ENCODE measurements at regions not wholly inside any gene's neighbourhood (a gene's known extent, or its start where the extent isn't known, plus 50 kb on each side); places are given as distances from the start of the nearest gene placed in this dataset.

DNA sequence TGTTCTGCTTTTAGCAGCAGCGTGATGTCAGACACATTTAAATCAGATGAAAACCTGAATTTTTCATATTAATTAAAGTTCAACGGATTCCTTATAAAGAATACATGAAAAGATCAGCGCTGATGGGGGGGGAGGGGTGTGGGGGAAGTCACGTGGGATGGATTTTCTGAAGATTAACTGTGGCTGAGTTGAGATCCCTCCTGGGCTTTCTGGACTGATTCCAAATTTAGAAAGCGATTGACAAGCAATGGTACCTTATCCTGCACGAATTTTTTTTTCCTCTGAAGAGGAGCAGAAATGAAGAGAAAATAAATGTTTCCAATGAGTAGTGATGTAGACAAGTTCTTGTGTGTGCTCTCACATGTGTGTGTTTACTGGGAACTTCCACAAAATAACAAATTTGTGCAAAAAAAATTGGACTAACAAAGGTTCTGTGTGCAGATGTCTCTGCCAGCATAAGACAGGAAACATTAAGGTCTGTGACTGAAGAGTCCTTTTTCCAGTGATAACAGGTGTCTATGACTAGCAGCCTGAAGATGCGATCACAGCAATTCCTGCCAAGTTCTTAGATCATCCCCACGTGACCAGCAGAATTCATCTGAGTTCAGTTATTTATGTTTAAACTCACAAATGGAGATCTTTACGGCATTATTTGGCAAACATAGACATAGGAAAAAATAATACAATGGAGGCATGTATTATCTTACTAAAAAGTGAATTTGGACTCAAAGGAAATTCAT lies 585.2 kb upstream of the CELF2 start:
- intact Hi-C loops (cut with DNase I) = no loop called here
- ATAC-seq (no peak), DNase-seq (ENCODE audit: missing footprints) (no peak)

DNA sequence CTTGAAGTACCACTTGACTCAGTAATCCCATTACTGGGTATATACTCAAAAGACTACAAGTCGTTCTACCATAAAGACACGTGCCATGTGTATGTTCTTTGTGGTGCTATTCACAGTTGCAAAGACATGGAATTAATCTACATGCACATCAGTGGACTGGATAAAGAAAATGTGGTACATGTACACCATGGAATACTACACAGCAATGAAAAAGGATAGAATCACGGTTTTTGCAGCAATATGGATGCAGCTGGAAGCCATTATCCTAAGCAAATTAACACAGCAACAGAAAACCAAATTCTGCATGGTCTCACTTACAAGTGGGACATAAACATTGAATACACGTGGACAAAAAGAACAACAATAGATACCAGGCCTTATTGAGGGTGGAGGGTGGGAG lies 583.4 kb upstream of the CELF2 start:
- intact Hi-C loops (cut with DNase I) = no loop called here
- ATAC-seq (no peak), DNase-seq (ENCODE audit: missing footprints) (no peak)

DNA sequence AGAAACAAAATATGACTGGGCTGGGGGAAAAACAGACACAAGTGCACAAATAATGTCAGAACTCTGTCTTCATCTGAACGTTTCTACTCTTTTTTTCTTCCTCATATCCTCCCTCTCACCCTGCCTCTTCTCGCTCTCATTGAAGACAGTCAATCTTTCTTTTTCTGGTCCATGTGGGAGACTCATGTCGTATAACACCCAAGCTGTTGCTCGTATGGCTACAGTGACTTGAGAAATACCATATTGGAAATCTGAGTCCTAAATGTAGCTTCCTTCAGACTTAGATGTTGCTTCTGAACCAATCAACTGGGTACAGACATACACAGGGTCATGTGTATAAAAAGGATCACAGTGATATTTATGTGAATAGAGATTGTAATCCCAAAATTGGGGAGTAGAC lies 579.8 kb upstream of the CELF2 start:
- no peak for ATAC-seq
- intact Hi-C loops (cut with DNase I) = no loop called here
- DNase-seq (ENCODE audit: missing footprints) = no peak

DNA sequence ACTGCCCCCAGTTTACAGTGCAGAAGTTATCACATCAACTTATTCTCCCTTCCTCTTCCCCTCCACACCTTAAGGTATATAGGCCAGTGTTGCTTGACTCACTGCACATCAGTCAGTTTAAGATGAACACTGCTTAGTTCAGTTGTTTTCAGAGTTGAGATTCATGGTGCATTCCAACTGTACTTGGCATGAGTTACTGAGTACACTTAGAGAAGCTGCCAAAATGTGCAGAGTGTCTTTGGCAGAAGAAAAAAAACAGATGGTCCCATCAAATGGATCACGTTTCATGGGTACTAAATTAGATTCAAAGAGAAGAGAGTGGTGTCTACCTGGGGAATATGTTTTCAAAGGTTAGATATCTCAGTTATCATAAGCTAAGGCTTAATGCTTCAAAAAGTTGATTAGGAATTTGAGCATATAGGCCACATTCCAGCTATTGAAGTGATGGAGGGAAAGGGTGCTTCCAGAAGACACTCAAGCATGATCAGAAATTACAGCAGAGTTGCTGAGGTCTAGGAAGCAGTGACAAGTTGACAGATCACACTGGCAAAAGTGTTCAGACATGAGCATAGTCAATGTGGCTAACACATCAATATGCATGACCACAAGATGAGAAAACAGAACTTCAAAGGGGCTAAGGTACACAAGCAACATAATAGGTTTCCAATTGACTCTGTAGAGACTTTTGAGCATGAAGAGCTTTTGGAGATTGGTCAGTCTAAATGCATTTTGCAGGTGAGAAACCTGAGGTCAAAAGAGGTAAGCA lies 579.2 kb upstream of the CELF2 start:
- no peak for DNase-seq (ENCODE audit: missing footprints)
- intact Hi-C loops (cut with DNase I) = no loop called here
- ATAC-seq = peak; percentile 56

DNA sequence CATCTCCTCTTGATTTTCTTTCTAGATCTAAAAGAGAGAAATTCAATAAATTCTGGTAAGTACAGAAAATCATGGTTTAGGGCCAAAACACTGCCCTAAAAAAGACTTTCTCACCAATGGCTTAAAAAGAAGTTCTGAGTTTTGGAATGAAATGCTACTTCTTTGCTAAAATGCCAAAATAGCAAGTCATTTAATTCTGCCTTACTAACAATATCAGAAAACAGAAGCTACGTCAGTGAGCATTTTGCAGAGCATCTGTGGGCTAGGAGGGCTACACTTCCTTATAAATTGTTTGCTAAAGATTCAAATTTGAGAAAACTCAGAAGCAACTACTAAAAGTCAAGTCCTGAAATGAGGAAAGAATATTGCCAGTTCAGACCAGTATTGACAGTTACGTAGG lies 560.8 kb upstream of the CELF2 start:
- ATAC-seq = no peak
- intact Hi-C loops (cut with DNase I) = no loop called here
- no peak for DNase-seq (ENCODE audit: missing footprints)

DNA sequence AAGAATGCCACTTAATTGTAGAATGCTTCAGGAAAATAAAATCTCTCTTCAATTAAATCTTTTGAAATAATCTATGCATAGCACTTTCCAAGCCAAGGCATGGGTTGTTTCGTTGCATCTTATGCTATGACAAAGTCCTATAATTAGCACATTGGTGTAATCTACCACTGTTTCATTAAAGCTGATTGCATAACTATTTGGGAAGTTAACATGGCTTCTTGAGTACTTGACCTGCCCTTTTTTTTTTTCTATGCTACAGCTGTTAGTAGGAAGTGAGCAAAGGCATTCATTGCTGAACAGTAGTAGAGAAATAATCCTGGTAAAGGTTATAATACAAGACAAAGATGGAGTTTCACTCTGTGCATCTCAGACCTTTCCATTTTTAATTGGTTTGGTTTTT lies 557.2 kb upstream of the CELF2 start:
- ATAC-seq (no peak), DNase-seq (ENCODE audit: missing footprints) (no peak)
- intact Hi-C loops (cut with DNase I) = no loop called here

DNA sequence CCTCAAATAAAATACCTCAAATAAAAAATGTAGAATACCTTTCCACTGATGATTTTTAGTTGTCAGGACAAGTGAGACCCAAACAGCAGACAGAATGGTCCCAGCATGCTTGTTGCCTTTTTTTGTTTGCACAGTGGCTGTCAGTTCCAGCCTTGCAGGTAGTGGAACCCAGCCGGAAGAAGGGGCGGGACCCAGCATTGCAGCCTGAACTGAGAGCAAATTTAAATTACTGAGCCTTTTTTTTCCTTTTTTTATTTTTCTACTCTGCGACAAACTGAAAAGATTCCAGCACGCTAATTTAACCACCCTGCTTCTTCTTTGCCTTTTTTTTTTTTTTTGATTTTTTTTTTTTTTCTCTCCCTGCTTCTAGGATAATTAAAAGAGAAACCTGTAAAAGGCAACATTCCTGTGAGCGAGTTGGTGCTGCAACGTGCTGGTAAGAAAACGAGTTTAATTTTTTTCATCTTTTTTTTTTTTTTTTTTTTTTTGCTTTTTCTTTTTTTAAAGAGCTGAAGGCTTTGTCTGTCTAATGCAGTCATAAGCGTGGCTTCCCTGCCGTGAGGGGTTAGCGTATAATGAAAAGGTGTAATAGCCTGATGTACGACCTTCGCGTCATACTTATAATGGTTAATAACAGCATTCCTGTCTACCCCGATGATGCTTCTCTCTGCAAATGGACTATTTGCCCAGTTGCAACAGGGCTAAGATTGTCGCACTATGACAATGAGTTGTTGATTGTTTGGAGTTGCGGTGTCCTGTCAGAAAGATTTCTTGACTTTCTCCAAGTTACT lies 555.3 kb upstream of the CELF2 start:
- ATAC-seq (no peak), DNase-seq (ENCODE audit: missing footprints) (no peak)
- intact Hi-C loops (cut with DNase I) = no loop called here

DNA sequence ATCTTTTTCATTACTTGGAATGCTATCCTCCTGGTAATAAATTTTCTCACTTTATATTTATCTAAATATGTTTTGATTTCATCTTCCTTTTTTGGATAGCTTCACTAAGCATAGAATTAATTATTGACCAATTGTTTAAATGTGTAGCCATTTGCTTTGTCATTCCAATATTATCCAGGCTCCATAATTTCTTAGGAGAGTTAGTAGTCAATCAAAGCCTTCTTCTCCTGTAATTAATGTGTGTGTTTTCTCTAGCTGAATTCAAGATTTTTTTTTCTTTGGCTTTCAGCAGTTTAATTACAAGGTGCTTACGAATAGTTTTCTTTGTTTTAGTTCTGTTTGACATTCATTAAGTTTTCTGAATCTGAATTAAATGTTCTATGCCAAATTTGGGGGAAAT lies 545.9 kb upstream of the CELF2 start:
- intact Hi-C loops (cut with DNase I) = no loop called here
- no peak for DNase-seq (ENCODE audit: missing footprints)
- ATAC-seq = no peak

DNA sequence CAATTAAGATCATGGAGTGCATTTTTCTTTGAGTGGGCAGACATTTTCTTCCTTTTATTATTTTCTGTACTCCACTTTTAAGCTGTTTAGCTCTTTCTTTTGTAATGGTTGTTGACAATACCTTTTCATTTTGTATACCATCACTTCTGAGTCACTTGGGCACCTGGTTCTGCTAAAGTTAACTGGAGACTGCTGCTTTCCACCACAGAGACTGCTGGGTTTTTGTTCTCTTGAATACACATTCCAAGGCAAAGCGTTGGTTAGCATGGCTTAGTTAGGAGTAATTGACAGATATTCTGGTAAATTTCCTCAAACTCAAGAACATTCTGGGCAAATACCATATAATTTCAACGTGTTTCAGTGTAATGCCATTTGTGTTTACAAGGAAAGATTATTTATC lies 541.9 kb upstream of the CELF2 start:
- no peak for ATAC-seq
- DNase-seq (ENCODE audit: missing footprints) = no peak
- intact Hi-C loops (cut with DNase I) = no loop called here

DNA sequence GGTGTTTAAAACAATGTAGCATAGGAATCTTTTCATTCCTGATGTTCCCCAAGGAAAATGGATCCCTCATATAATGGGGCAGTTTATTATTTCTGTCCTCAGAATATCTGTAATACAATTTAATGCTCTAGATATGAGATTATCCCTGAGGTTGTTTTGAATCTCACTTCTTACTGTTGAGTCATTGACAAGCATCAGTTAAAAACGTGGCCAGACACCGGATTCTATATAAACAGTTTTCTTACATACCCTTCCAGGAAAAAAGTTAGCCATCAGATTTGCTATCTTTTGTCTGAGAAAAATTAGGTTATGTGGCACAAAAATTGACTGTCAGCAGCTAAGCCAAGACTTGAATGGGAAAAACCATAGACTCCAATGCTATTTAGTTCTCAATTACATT lies 539.8 kb upstream of the CELF2 start:
- intact Hi-C loops (cut with DNase I) = no loop called here
- ATAC-seq (no peak), DNase-seq (ENCODE audit: missing footprints) (no peak)

DNA sequence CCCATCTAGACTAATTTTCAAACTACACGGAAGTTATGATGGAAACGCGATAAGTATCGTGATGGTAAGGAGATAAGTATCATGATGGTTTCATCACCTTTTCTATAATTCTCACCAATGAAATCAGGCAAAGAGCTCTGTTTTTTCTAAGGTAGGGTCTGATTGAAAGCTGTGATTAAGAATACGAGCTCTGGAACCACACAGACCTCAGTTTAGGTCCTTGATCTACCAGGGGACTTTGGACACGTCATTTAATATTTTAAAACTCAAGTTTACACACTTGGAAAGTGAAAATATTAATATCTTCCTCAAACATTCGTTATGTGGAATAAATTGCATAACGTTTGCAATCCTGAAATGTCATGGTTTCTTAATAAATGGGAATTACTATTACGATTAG lies 538.2 kb upstream of the CELF2 start:
- ATAC-seq (no peak), DNase-seq (ENCODE audit: missing footprints) (no peak)
- intact Hi-C loops (cut with DNase I) = no loop called here

DNA sequence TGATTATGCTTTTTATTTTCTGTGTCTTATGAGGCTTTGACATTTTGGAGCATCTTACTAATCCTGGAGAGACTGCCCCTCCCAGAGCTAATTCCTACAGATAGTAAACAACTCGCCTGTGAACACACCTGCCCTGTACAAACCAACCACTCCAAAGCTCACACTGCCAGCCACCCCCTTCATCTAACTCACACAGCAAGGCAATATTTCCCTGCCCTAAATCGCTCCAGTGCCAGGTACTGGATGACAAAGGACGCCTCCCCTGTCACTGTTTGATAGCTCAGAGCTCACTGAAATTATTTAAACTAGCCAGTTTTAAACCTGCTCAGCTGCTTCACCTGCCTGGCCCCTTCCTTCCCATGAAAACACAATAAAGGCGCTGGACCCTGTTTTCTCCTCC lies 535.1 kb upstream of the CELF2 start:
- ATAC-seq = no peak
- intact Hi-C loops (cut with DNase I) = no loop called here
- DNase-seq (ENCODE audit: missing footprints) = no peak

DNA sequence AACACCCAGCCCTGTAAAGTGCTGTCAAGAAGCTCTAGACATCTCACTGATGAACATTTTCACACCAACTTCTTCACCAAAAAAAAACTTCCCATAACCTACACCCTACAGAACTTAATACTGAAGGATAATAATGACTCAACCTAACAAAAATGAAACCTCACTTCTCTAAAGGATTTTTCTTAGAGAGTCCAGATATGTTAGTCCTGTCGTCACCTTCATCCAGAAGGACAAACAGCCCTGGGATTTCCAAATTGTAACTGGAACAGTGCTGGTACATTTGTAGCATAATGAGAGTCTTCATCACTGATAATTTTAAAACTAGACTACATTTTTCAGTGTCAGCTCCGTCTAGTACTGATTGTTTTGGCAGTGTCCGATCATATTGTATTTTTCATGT lies 528.6 kb upstream of the CELF2 start:
- ATAC-seq = no peak
- intact Hi-C loops (cut with DNase I) = no loop called here
- no peak for DNase-seq (ENCODE audit: missing footprints)

DNA sequence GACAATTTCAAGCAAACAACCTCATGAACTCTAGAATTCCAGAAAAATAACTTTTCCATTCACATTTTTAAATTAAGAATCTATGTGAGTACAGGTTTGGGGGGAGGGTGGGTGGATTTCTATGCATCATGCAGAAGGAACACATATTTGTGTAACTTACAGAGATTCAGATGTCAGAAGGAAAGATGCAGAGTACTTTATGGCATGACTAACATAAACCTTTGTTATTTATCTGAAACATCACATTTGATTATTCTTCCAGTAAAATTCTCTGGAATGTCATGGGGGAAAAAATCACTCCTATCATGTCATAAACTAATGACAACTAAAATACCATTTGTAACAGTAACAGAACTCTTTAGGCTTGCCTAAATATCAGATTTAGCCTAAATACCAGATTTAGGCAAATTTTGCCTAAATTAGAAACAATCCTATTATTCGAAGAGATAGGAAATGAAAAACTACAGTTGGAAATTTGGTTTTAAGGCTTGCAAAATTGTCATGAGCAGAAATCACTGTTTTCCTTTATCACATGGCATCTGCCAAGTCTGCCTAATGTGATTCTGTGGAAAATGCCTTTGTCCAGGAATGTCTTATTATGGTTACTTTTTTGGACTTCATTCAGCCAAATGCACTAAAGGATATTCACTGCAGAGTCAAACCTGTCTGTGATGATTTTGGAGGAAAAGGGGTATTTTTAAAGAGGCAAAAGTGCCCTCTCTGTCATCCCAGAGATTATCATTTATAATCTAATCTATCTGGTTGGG lies 527.7 kb upstream of the CELF2 start:
- DNase-seq (ENCODE audit: missing footprints) (no peak), ATAC-seq (no peak)
- intact Hi-C loops (cut with DNase I) = no loop called here

DNA sequence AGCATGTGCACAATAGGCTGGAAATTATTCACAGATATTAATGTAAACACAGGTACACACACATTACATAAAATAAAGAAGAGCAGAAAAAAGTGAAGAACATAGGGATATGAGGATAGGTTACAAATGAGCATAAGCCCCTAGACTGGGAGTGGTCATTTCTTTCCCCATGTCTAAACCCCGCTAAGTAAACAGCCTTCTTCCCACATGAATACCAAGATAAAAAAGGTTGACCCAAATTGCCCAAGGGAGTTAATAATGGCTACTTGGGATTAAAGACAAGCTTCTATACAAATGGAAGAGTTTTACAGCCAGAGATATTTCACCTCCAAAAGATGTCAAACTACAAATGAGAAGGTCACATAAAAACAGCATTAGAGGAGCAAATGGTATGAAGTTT lies 527.1 kb upstream of the CELF2 start:
- ATAC-seq (no peak), DNase-seq (ENCODE audit: missing footprints) (no peak)
- intact Hi-C loops (cut with DNase I) = no loop called here

DNA sequence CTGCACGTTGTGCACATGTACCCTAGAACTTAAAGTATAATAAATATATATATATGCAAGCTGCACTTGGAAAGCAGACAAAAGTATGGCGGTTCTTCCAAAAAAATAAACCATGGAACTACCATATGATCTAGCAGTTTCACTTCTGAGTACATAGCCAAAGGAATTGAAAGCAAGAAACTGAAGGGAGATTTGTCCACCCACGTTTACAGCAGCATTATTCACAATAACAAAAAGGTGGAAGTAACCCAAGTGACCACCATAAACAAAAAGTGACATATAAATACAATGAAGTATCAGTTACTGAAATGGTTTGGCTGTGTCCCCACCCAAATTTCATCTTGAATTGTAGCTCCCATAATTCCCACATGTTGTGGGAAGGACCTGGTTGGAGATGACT lies 525.3 kb upstream of the CELF2 start:
- intact Hi-C loops (cut with DNase I) = no loop called here
- DNase-seq (ENCODE audit: missing footprints) = no peak
- ATAC-seq = no peak

DNA sequence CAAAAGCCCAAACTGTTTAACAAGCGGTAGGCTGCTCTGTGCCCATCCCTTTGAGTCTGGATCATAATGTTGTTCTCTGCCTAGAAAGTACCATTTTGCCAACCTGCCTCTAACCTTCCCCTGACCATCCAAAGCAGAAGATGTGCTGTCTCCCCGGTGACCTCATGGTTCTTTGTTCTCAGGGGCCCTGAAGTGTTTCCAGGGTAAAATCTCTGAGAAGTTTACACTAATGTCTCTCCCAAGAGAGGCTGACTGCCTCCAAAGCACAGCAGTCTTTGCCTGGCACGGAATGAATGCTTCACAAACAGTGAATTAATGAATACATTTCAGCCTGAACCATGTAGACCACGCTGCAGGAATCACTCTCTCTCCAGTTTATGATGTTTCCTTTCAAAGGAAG lies 523.8 kb upstream of the CELF2 start:
- ATAC-seq = no peak
- intact Hi-C loops (cut with DNase I) = no loop called here

DNA sequence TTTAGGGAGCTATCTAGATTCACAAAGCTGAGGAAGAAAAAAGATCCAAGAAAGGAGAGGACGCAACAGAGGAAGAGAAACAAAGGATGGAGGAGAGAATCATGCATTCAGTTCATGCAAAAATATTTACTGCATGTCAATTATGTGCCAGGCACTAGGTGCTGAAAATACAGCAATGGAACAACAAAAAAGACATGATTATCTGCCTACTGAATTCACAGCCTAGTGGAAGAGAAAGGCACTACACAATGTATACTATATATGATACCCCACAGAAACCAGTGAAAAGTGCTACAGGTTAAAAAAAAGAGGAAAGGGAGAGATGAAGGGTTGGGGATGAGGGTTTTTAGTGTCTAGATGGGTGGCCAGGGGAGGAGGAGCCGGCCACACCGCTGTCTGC lies 520.4 kb upstream of the CELF2 start:
- intact Hi-C loops (cut with DNase I) = no loop called here
- no peak for ATAC-seq
- DNase-seq (ENCODE audit: missing footprints) = no peak

More for the DNA sequence above, 523.8 kb upstream of the CELF2 start:
- no peak for DNase-seq (ENCODE audit: missing footprints)

DNA sequence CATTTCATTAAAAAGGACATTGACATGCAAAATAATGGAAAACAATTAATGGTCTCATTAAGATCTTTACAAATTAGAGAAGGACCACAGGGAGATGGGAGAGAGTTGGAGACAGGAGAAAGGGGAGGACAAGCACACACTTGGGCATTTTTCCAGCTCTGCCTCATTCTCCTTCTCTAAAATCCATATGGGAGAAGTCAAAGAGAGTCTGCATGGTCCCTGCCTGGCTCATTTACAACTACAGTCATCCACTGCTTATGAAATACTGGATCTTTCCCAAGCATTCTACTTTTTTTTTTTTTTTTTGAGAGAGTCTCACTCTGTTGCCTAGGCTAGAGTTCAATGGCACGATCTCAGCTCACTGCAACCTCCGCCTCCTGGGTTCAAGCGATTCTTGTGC lies 518.9 kb upstream of the CELF2 start:
- peak; percentile 34 for ATAC-seq
- intact Hi-C loops (cut with DNase I) = no loop called here
- DNase-seq (ENCODE audit: missing footprints) = no peak

Measured in Right ventricle myocardium inferior (tissue), 1 donor.